ENCODE measurements at regions not wholly inside any gene's neighbourhood (a gene's known extent, or its start where the extent isn't known, plus 50 kb on each side); places are given as distances from the start of the nearest gene placed in this dataset.

- ATAC-seq, result no peak
- intact Hi-C loops (cut with DNase I, micrococcal nuclease), result no loop called here
- peaks cover 13% of the 10 kb centered on the region for H3K4me1 ChIP-seq (ENCODE audit: low read depth)
Observed at GRCh38 chr12:93179792-93180191, 197.9 kb upstream of the NUDT4 start.

GRCh38 chr12:93180566-93180965 lies 197.2 kb upstream of the NUDT4 start:
- ATAC-seq, result no peak
- DNase-seq, result no peak
- Histone ChIP-seq H3K4me1 (ENCODE audit: low read depth) (peaks cover 13% of the 10 kb centered on the region), H3K9me3 (no peaks in the 10 kb centered on the region), H3K36me3 (ENCODE audit: low read depth) (no peaks in the 10 kb centered on the region), H3K4me3 (no peak overlapping the region)
- intact Hi-C loops (cut with DNase I, micrococcal nuclease), result no loop called here
- no peak for TF ChIP-seq CTCF (IDR thresholded peaks at IDR 0.05)

More at GRCh38 chr12:93179792-93180191, 197.9 kb upstream of the NUDT4 start:
- Histone ChIP-seq H3K9me3 (no peaks in the 10 kb centered on the region), H3K36me3 (ENCODE audit: low read depth) (no peaks in the 10 kb centered on the region), H3K4me3 (no peak overlapping the region)
- no peak for TF ChIP-seq CTCF (IDR thresholded peaks at IDR 0.05)
- DNase-seq, result no peak

- TF ChIP-seq CTCF (IDR thresholded peaks at IDR 0.05), result no peak
- H3K4me3 ChIP-seq, result no peak overlapping the region
- intact Hi-C loops (cut with DNase I, micrococcal nuclease), result no loop called here
- no peak for ATAC-seq
- no peaks in the 10 kb centered on the region for H3K9me3 ChIP-seq
- no peaks in the 10 kb centered on the region for H3K36me3 ChIP-seq (ENCODE audit: low read depth)
- H3K4me1 ChIP-seq (ENCODE audit: low read depth), result peaks cover 13% of the 10 kb centered on the region
- DNase-seq, result no peak
Observed at GRCh38 chr12:93181409-93181965, 196.2 kb upstream of the NUDT4 start.

- Histone ChIP-seq H3K4me3 (no peak overlapping the region), H3K36me3 (ENCODE audit: low read depth) (no peaks in the 10 kb centered on the region), H3K9me3 (no peaks in the 10 kb centered on the region), H3K4me1 (ENCODE audit: low read depth) (no peaks in the 10 kb centered on the region)
- DNase-seq, result no peak
- peak; percentile 86 for ATAC-seq
- intact Hi-C loops (cut with DNase I, micrococcal nuclease), result no loop called here
- TF ChIP-seq CTCF (IDR thresholded peaks at IDR 0.05), result no peak
Observed at GRCh38 chr12:93183940-93184671, 193.6 kb upstream of the NUDT4 start.

GRCh38 chr12:93184672-93185368 lies 192.9 kb upstream of the NUDT4 start:
- Histone ChIP-seq H3K36me3 (ENCODE audit: low read depth) (no peaks in the 10 kb centered on the region), H3K9me3 (no peaks in the 10 kb centered on the region), H3K4me1 (ENCODE audit: low read depth) (no peaks in the 10 kb centered on the region), H3K4me3 (no peak overlapping the region)
- TF ChIP-seq CTCF (IDR thresholded peaks at IDR 0.05), result no peak
- intact Hi-C loops (cut with DNase I, micrococcal nuclease), result no loop called here
- ATAC-seq (no peak), DNase-seq (no peak)

Data from mucosa of descending colon (tissue), 3 donors.